Stimulated activated naive CD4-positive, alpha-beta T cell (primary cell): ENCODE measurements at regions not wholly inside any gene's neighbourhood (a gene's known extent, or its start where the extent isn't known, plus 50 kb on each side); places are given as distances from the start of the nearest gene placed in this dataset.
A peak's percentile ranks its signal among the peaks of the same experiment; 100 is the strongest.
"Not testable (repeated sequence)": the region's sequence is repeated elsewhere in the genome, so short reads cannot be mapped to it uniquely, and the experiment has no call there.

Experiments used
- DNase-seq, 6 experiments: peaks; one replicate each; lab custom pipeline; 2025; lab: John Stamatoyannopoulos, UW

GRCh38 chr2:212777020-212777491 lies 238.5 kb upstream of the ERBB4 start:
- DNase-seq: peak in 3 of 6 experiments; percentile 1 to 28 (median 23)

- no peak for DNase-seq
These were observed 235.3 kb upstream of the ERBB4 start for GRCh38 chr2:212773808-212774339.

- DNase-seq: no peak
These were observed 231.6 kb upstream of the ERBB4 start for GRCh38 chr2:212770240-212770639.

GRCh38 chr2:212766921-212767320 lies 228.3 kb upstream of the ERBB4 start:
- DNase-seq: no peak

- no peak for DNase-seq
These were observed 214.2 kb upstream of the ERBB4 start for GRCh38 chr2:212752730-212753351.

GRCh38 chr2:212745359-212745758 lies 206.8 kb upstream of the ERBB4 start:
- DNase-seq: no peak

- no peak for DNase-seq
These were observed 199.0 kb upstream of the ERBB4 start for GRCh38 chr2:212737392-212738172.

GRCh38 chr2:212736385-212736726 lies 197.8 kb upstream of the ERBB4 start:
- DNase-seq: no peak

- DNase-seq: no peak
These were observed 194.7 kb upstream of the ERBB4 start for GRCh38 chr2:212733273-212733672.

GRCh38 chr2:212732860-212733259 lies 194.3 kb upstream of the ERBB4 start:
- DNase-seq: no peak

- DNase-seq: no peak
These were observed 192.4 kb upstream of the ERBB4 start for GRCh38 chr2:212730994-212731393.

GRCh38 chr2:212728717-212729116 lies 190.1 kb upstream of the ERBB4 start:
- DNase-seq: no peak

- no peak for DNase-seq
These were observed 189.1 kb upstream of the ERBB4 start for GRCh38 chr2:212727751-212728150.

GRCh38 chr2:212726403-212726802 lies 187.8 kb upstream of the ERBB4 start:
- no peak for DNase-seq

- DNase-seq: no peak
These were observed 186.6 kb upstream of the ERBB4 start for GRCh38 chr2:212725180-212725579.

GRCh38 chr2:212723226-212723625 lies 184.6 kb upstream of the ERBB4 start:
- DNase-seq: no peak

- DNase-seq: no peak
These were observed 183.4 kb upstream of the ERBB4 start for GRCh38 chr2:212722046-212722445.

GRCh38 chr2:212721026-212721451 lies 182.4 kb upstream of the ERBB4 start:
- DNase-seq: no peak

- DNase-seq: not testable (repeated sequence)
These were observed 176.8 kb upstream of the ERBB4 start for GRCh38 chr2:212715411-212715810.

GRCh38 chr2:212713681-212714080 lies 175.1 kb upstream of the ERBB4 start:
- DNase-seq: no peak

- DNase-seq: no peak
These were observed 174.4 kb upstream of the ERBB4 start for GRCh38 chr2:212712991-212713390.

- DNase-seq: no peak
These were observed 173.9 kb upstream of the ERBB4 start for GRCh38 chr2:212712466-212712865.

GRCh38 chr2:212711856-212712255 lies 173.3 kb upstream of the ERBB4 start:
- DNase-seq: no peak
